Suprapubic skin (tissue), 4 donors: ENCODE measurements at regions not wholly inside any gene's neighbourhood (a gene's known extent, or its start where the extent isn't known, plus 50 kb on each side); places are given as distances from the start of the nearest gene placed in this dataset.

ENCODE experiments used
- EP300 ChIP-seq: sonication (generic); formaldehyde crosslinking; IDR thresholded peaks from one replicate; pipeline ENCODE4 v1.6.1; 2017; ENCODE audit warnings: antibody characterized with exemption
- POLR2A ChIP-seq, 2 donors: fragments of 450-650 bp; IDR thresholded peaks; one replicate each; pipeline ENCODE4 v1.6.1; 2017; ENCODE audit warnings: antibody characterized with exemption in 2 of 2, mild to moderate bottlenecking in 2 of 2, moderate library complexity in 2 of 2
- POLR2AphosphoS5 ChIP-seq, 3 donors: sonication (generic); formaldehyde crosslinking; IDR thresholded peaks; one replicate each; pipeline ENCODE4 v1.6.1; 2017; ENCODE audit warnings: antibody characterized with exemption in 3 of 3
- TF ChIP-seq, protein P1 (sequence below), 2 donors: fragments of 200-600 bp in 1 of 2; fragments of 450-650 bp in 1 of 2; sonication (generic) in 1 of 2; IDR thresholded peaks; one replicate each; pipeline ENCODE4 v1.5.1; 2016 to 2019; ENCODE audit warnings: antibody characterized with exemption in 2 of 2, mild to moderate bottlenecking in 1 of 2, moderate library complexity in 1 of 2

GRCh38 chr2:20538308-20539132 lies 91.6 kb downstream of the RHOB start:
- TF ChIP-seq, protein P1, sequence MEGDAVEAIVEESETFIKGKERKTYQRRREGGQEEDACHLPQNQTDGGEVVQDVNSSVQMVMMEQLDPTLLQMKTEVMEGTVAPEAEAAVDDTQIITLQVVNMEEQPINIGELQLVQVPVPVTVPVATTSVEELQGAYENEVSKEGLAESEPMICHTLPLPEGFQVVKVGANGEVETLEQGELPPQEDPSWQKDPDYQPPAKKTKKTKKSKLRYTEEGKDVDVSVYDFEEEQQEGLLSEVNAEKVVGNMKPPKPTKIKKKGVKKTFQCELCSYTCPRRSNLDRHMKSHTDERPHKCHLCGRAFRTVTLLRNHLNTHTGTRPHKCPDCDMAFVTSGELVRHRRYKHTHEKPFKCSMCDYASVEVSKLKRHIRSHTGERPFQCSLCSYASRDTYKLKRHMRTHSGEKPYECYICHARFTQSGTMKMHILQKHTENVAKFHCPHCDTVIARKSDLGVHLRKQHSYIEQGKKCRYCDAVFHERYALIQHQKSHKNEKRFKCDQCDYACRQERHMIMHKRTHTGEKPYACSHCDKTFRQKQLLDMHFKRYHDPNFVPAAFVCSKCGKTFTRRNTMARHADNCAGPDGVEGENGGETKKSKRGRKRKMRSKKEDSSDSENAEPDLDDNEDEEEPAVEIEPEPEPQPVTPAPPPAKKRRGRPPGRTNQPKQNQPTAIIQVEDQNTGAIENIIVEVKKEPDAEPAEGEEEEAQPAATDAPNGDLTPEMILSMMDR (IDR thresholded peaks at IDR 0.05): no peak
- TF ChIP-seq POLR2AphosphoS5 (IDR thresholded peaks at IDR 0.05): no peak
- no peak for TF ChIP-seq POLR2A (IDR thresholded peaks at IDR 0.05)
- TF ChIP-seq EP300: no peak
